HEK293 (cell line): ENCODE measurements at regions not wholly inside any gene's neighbourhood (a gene's known extent, or its start where the extent isn't known, plus 50 kb on each side); places are given as distances from the start of the nearest gene placed in this dataset.

Experiments used
- KLF16 ChIP-seq: fragments of 450-650 bp; formaldehyde crosslinking; IDR thresholded peaks from 2 replicates; pipeline ENCODE4 v1.5.1; 2017; ENCODE audit warnings: missing biosample characterization, missing genetic modification characterization
- SALL2 ChIP-seq: fragments of 450-650 bp; formaldehyde crosslinking; IDR thresholded peaks from 2 replicates; pipeline ENCODE4 v1.5.0; 2017; ENCODE audit warnings: missing biosample characterization, mild to moderate bottlenecking, missing genetic modification characterization, borderline replicate concordance
- SETDB1 ChIP-seq: IDR thresholded peaks from one replicate; pipeline ENCODE4 v1.6.1; 2017; ENCODE audit warnings: mild to moderate bottlenecking, low read length, moderate library complexity, mixed read lengths; ENCODE audit not compliant: insufficient read length
- ZBTB1 ChIP-seq: fragments of 450-650 bp; formaldehyde crosslinking; IDR thresholded peaks from 2 replicates; pipeline ENCODE4 v1.5.1; 2016; ENCODE audit warnings: missing biosample characterization, missing genetic modification characterization
- ZBTB20 ChIP-seq: fragments of 450-650 bp; formaldehyde crosslinking; IDR thresholded peaks from 2 replicates; pipeline ENCODE4 v1.5.1; 2016; ENCODE audit warnings: missing biosample characterization, missing genetic modification characterization
- ZFP69B ChIP-seq: fragments of 450-650 bp; formaldehyde crosslinking; IDR thresholded peaks from 2 replicates; pipeline ENCODE4 v1.5.1; 2016; ENCODE audit warnings: missing biosample characterization, missing genetic modification characterization
- ZNF133 ChIP-seq: fragments of 450-650 bp; formaldehyde crosslinking; IDR thresholded peaks from 2 replicates; pipeline ENCODE4 v1.5.1; 2016; ENCODE audit warnings: missing biosample characterization, missing genetic modification characterization
- ZNF19 ChIP-seq: fragments of 450-650 bp; formaldehyde crosslinking; IDR thresholded peaks from 2 replicates; pipeline ENCODE4; 2016; ENCODE audit warnings: missing biosample characterization, missing genetic modification characterization, low read depth
- ZNF2 ChIP-seq: fragments of 450-650 bp; formaldehyde crosslinking; IDR thresholded peaks from 2 replicates; pipeline ENCODE4 v1.5.1; 2016; ENCODE audit warnings: missing biosample characterization, missing genetic modification characterization
- ZNF211 ChIP-seq: fragments of 450-650 bp; formaldehyde crosslinking; IDR thresholded peaks from 2 replicates; pipeline ENCODE4 v1.5.1; 2016; ENCODE audit warnings: low read depth, missing biosample characterization, missing genetic modification characterization
- ZNF558 ChIP-seq: fragments of 450-650 bp; formaldehyde crosslinking; IDR thresholded peaks from 2 replicates; pipeline ENCODE4 v1.5.1; 2016; ENCODE audit warnings: missing biosample characterization, missing genetic modification characterization
- ZNF626 ChIP-seq: fragments of 450-650 bp; sonication (Bioruptor Pico); formaldehyde crosslinking; IDR thresholded peaks from 2 replicates; pipeline ENCODE4 v1.5.1; 2018; ENCODE audit warnings: missing biosample characterization, missing genetic modification characterization, inconsistent platforms
- ZNF677 ChIP-seq: fragments of 450-650 bp; IDR thresholded peaks from 2 replicates; pipeline ENCODE4 v1.5.0; 2018; ENCODE audit warnings: missing biosample characterization, mild to moderate bottlenecking, missing genetic modification characterization, moderate library complexity
- ZNF701 ChIP-seq: fragments of 450-650 bp; formaldehyde crosslinking; IDR thresholded peaks from 2 replicates; pipeline ENCODE4 v1.5.1; 2016; ENCODE audit warnings: missing biosample characterization, missing genetic modification characterization
- ZXDB ChIP-seq: fragments of 450-650 bp; formaldehyde crosslinking; IDR thresholded peaks from 2 replicates; pipeline ENCODE4 v1.5.1; 2016; ENCODE audit warnings: missing biosample characterization, missing genetic modification characterization
- TF ChIP-seq, protein P1 (sequence below): fragments of 450-650 bp; formaldehyde crosslinking; optimal IDR thresholded peaks from 2 replicates; pipeline ENCODE3; 2016; ENCODE audit warnings: missing biosample characterization, mild to moderate bottlenecking, missing genetic modification characterization
- TF ChIP-seq, protein P2 (sequence below): fragments of 450-650 bp; formaldehyde crosslinking; IDR thresholded peaks from 2 replicates; pipeline ENCODE4 v1.5.1; 2017; ENCODE audit warnings: missing biosample characterization, missing genetic modification characterization
- TF ChIP-seq, protein P3 (sequence below): fragments of 450-650 bp; formaldehyde crosslinking; IDR thresholded peaks from 2 replicates; pipeline ENCODE4 v1.5.1; 2017; ENCODE audit warnings: missing biosample characterization, missing genetic modification characterization
- TF ChIP-seq, protein P4 (sequence below): fragments of 450-650 bp; formaldehyde crosslinking; IDR thresholded peaks from 2 replicates; pipeline ENCODE4 v1.5.1; 2016; ENCODE audit warnings: missing biosample characterization, missing genetic modification characterization
- TF ChIP-seq, protein P5 (sequence below): fragments of 450-650 bp; formaldehyde crosslinking; IDR thresholded peaks from 2 replicates; pipeline ENCODE4 v1.5.1; 2016; ENCODE audit warnings: missing biosample characterization, missing genetic modification characterization
- TF ChIP-seq, protein P6 (sequence below): fragments of 450-650 bp; formaldehyde crosslinking; IDR thresholded peaks from 2 replicates; pipeline ENCODE4 v1.5.1; 2016; ENCODE audit warnings: missing biosample characterization, missing genetic modification characterization
- TF ChIP-seq, protein P7 (sequence below): fragments of 450-650 bp; formaldehyde crosslinking; IDR thresholded peaks from 2 replicates; pipeline ENCODE4 v1.5.1; 2017; ENCODE audit warnings: missing biosample characterization, missing genetic modification characterization
- TF ChIP-seq, protein P8 (sequence below): fragments of 450-650 bp; formaldehyde crosslinking; IDR thresholded peaks from 2 replicates; pipeline ENCODE4 v1.5.1; 2016; ENCODE audit warnings: missing biosample characterization, missing genetic modification characterization, low read depth

DNA sequence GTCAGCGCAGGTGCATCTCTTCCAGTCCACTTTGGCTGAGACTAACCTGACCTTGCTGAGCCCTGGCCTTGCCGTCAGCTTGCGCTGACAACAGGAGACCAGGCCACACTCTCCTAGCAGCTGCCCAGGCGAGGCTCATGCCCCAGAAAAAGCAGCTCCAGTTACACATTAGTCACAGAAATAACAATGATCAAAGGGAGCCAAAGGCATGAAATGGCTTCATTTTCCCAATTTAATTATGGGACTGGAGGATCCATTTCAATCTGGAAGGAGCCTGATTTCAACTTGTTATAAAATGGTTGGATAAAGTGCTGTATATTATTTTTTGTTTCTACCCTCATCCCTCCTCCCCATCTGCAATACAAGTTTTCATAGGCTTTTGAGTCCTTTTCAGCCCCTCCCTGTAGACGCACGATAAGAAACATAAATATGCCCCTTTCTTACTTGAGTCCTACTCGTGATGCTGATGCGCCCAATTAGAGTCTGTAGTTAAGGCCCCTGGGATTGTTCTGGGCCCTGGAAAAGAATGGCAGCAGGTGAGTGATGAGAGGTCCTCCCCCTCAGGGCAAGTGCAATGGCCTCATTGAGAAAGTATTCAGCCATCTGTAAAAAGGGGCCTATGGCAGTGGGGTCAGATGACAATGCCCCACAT is 376.0 kb downstream of the C12orf75 start (continued):
- TF ChIP-seq, protein P1, sequence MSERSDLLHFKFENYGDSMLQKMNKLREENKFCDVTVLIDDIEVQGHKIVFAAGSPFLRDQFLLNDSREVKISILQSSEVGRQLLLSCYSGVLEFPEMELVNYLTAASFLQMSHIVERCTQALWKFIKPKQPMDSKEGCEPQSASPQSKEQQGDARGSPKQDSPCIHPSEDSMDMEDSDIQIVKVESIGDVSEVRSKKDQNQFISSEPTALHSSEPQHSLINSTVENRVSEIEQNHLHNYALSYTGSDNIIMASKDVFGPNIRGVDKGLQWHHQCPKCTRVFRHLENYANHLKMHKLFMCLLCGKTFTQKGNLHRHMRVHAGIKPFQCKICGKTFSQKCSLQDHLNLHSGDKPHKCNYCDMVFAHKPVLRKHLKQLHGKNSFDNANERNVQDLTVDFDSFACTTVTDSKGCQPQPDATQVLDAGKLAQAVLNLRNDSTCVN = peak; percentile 10
- no peak for TF ChIP-seq ZNF19 (tag by site-specific recombination)
- TF ChIP-seq, protein P2, sequence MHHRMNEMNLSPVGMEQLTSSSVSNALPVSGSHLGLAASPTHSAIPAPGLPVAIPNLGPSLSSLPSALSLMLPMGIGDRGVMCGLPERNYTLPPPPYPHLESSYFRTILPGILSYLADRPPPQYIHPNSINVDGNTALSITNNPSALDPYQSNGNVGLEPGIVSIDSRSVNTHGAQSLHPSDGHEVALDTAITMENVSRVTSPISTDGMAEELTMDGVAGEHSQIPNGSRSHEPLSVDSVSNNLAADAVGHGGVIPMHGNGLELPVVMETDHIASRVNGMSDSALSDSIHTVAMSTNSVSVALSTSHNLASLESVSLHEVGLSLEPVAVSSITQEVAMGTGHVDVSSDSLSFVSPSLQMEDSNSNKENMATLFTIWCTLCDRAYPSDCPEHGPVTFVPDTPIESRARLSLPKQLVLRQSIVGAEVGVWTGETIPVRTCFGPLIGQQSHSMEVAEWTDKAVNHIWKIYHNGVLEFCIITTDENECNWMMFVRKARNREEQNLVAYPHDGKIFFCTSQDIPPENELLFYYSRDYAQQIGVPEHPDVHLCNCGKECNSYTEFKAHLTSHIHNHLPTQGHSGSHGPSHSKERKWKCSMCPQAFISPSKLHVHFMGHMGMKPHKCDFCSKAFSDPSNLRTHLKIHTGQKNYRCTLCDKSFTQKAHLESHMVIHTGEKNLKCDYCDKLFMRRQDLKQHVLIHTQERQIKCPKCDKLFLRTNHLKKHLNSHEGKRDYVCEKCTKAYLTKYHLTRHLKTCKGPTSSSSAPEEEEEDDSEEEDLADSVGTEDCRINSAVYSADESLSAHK = no peak
- TF ChIP-seq, protein P3, sequence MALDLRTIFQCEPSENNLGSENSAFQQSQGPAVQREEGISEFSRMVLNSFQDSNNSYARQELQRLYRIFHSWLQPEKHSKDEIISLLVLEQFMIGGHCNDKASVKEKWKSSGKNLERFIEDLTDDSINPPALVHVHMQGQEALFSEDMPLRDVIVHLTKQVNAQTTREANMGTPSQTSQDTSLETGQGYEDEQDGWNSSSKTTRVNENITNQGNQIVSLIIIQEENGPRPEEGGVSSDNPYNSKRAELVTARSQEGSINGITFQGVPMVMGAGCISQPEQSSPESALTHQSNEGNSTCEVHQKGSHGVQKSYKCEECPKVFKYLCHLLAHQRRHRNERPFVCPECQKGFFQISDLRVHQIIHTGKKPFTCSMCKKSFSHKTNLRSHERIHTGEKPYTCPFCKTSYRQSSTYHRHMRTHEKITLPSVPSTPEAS (tag by site-specific recombination) = no peak
- TF ChIP-seq ZNF626 = no peak
- no peak for TF ChIP-seq ZNF701 (tag by site-specific recombination)
- TF ChIP-seq, protein P4, sequence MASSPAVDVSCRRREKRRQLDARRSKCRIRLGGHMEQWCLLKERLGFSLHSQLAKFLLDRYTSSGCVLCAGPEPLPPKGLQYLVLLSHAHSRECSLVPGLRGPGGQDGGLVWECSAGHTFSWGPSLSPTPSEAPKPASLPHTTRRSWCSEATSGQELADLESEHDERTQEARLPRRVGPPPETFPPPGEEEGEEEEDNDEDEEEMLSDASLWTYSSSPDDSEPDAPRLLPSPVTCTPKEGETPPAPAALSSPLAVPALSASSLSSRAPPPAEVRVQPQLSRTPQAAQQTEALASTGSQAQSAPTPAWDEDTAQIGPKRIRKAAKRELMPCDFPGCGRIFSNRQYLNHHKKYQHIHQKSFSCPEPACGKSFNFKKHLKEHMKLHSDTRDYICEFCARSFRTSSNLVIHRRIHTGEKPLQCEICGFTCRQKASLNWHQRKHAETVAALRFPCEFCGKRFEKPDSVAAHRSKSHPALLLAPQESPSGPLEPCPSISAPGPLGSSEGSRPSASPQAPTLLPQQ (tag by site-specific recombination) = no peak
- no peak for TF ChIP-seq ZNF133 (tag by site-specific recombination)
- TF ChIP-seq, protein P5, sequence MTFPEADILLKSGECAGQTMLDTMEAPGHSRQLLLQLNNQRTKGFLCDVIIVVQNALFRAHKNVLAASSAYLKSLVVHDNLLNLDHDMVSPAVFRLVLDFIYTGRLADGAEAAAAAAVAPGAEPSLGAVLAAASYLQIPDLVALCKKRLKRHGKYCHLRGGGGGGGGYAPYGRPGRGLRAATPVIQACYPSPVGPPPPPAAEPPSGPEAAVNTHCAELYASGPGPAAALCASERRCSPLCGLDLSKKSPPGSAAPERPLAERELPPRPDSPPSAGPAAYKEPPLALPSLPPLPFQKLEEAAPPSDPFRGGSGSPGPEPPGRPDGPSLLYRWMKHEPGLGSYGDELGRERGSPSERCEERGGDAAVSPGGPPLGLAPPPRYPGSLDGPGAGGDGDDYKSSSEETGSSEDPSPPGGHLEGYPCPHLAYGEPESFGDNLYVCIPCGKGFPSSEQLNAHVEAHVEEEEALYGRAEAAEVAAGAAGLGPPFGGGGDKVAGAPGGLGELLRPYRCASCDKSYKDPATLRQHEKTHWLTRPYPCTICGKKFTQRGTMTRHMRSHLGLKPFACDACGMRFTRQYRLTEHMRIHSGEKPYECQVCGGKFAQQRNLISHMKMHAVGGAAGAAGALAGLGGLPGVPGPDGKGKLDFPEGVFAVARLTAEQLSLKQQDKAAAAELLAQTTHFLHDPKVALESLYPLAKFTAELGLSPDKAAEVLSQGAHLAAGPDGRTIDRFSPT (tag by site-specific recombination) = no peak
- TF ChIP-seq ZBTB1 (tag by site-specific recombination) = no peak
- TF ChIP-seq ZNF211 = no peak
- peak; percentile 49; the same call in 1 of the 2 replicates for TF ChIP-seq ZXDB
- no peak for TF ChIP-seq ZNF558 (tag by site-specific recombination)
- TF ChIP-seq ZNF677 = no peak
- TF ChIP-seq ZNF2 (tag by site-specific recombination) = no peak; the same call in 1 of the 2 replicates
- TF ChIP-seq, protein P6, sequence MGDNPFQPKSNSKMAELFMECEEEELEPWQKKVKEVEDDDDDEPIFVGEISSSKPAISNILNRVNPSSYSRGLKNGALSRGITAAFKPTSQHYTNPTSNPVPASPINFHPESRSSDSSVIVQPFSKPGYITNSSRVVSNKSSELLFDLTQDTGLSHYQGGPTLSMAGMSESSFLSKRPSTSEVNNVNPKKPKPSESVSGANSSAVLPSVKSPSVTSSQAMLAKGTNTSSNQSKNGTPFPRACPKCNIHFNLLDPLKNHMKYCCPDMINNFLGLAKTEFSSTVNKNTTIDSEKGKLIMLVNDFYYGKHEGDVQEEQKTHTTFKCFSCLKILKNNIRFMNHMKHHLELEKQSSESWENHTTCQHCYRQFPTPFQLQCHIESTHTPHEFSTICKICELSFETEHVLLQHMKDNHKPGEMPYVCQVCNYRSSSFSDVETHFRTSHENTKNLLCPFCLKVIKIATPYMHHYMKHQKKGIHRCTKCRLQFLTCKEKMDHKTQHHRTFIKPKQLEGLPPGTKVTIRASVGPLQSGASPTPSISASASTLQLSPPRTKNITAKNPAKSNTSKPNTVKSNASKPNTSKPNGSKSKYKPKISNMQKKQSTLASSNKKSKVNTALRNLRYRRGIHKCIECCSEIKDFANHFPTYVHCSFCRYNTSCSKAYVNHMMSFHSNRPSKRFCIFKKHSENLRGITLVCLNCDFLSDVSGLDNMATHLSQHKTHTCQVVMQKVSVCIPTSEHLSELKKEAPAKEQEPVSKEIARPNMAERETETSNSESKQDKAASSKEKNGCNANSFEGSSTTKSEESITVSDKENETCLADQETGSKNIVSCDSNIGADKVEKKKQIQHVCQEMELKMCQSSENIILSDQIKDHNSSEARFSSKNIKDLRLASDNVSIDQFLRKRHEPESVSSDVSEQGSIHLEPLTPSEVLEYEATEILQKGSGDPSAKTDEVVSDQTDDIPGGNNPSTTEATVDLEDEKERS (tag by site-specific recombination) = no peak
- TF ChIP-seq, protein P7, sequence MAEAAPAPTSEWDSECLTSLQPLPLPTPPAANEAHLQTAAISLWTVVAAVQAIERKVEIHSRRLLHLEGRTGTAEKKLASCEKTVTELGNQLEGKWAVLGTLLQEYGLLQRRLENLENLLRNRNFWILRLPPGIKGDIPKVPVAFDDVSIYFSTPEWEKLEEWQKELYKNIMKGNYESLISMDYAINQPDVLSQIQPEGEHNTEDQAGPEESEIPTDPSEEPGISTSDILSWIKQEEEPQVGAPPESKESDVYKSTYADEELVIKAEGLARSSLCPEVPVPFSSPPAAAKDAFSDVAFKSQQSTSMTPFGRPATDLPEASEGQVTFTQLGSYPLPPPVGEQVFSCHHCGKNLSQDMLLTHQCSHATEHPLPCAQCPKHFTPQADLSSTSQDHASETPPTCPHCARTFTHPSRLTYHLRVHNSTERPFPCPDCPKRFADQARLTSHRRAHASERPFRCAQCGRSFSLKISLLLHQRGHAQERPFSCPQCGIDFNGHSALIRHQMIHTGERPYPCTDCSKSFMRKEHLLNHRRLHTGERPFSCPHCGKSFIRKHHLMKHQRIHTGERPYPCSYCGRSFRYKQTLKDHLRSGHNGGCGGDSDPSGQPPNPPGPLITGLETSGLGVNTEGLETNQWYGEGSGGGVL (tag by site-specific recombination) = no peak
- TF ChIP-seq, protein P8, sequence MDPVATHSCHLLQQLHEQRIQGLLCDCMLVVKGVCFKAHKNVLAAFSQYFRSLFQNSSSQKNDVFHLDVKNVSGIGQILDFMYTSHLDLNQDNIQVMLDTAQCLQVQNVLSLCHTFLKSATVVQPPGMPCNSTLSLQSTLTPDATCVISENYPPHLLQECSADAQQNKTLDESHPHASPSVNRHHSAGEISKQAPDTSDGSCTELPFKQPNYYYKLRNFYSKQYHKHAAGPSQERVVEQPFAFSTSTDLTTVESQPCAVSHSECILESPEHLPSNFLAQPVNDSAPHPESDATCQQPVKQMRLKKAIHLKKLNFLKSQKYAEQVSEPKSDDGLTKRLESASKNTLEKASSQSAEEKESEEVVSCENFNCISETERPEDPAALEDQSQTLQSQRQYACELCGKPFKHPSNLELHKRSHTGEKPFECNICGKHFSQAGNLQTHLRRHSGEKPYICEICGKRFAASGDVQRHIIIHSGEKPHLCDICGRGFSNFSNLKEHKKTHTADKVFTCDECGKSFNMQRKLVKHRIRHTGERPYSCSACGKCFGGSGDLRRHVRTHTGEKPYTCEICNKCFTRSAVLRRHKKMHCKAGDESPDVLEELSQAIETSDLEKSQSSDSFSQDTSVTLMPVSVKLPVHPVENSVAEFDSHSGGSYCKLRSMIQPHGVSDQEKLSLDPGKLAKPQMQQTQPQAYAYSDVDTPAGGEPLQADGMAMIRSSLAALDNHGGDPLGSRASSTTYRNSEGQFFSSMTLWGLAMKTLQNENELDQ = no peak
- no peak for TF ChIP-seq SETDB1
- TF ChIP-seq SALL2 (tag by site-specific recombination) = no peak
- no peak for TF ChIP-seq KLF16 (tag by site-specific recombination)
- TF ChIP-seq ZFP69B (tag by site-specific recombination) = no peak; the same call in 1 of the 2 replicates
- no peak for TF ChIP-seq ZBTB20
